ENCODE measurements at regions not wholly inside any gene's neighbourhood (a gene's known extent, or its start where the extent isn't known, plus 50 kb on each side); places are given as distances from the start of the nearest gene placed in this dataset.

DNA sequence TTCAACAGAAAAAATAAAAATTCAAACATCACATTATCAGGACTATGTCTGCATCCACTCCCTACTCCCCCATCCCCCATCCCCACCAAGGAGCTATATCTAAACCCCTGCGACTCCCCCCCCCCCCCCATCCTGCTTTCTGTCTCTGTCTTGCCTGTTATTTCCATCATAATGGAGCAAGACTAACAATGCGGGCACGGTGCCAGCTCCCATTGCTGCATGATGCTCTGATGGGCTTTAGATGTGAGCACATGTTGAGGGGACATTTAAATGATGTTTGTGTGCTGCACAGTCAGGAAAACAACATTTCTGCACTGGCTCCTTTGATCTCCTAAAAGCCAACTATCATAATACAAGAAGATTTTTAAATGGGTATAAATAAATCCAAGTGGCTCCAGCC is 644.2 kb upstream of the SETBP1 start:
- TF ChIP-seq, protein P1, sequence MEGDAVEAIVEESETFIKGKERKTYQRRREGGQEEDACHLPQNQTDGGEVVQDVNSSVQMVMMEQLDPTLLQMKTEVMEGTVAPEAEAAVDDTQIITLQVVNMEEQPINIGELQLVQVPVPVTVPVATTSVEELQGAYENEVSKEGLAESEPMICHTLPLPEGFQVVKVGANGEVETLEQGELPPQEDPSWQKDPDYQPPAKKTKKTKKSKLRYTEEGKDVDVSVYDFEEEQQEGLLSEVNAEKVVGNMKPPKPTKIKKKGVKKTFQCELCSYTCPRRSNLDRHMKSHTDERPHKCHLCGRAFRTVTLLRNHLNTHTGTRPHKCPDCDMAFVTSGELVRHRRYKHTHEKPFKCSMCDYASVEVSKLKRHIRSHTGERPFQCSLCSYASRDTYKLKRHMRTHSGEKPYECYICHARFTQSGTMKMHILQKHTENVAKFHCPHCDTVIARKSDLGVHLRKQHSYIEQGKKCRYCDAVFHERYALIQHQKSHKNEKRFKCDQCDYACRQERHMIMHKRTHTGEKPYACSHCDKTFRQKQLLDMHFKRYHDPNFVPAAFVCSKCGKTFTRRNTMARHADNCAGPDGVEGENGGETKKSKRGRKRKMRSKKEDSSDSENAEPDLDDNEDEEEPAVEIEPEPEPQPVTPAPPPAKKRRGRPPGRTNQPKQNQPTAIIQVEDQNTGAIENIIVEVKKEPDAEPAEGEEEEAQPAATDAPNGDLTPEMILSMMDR (IDR thresholded peaks at IDR 0.05), result no peak
- TF ChIP-seq EZH2phosphoT487 (IDR thresholded peaks at IDR 0.05) (no peak), EZH2 (IDR thresholded peaks at IDR 0.05) (no peak)

All from neural progenitor cell (in vitro differentiated cells).